ENCODE measurements at regions not wholly inside any gene's neighbourhood (a gene's known extent, or its start where the extent isn't known, plus 50 kb on each side); places are given as distances from the start of the nearest gene placed in this dataset.

- no peak for DNase-seq (ENCODE audit: low spot score)
- Histone ChIP-seq H3K4me2 (ENCODE audit: low read length) (no peak overlapping the region), H2AFZ (ENCODE audit: low read length) (no peak overlapping the region), H3K4me3 (ENCODE audit: low read depth, low read length, poor library complexity, severe bottlenecking) (no peak overlapping the region), H3K9me2 (ENCODE audit: insufficient read depth, low read length) (no peaks in the 10 kb centered on the region), H3K9me3 (ENCODE audit: low read length) (no peaks in the 10 kb centered on the region), H3K27ac (ENCODE audit: low read depth, low read length, poor library complexity, severe bottlenecking) (no peak overlapping the region), H3K79me2 (ENCODE audit: insufficient read depth, low read depth, low read length) (no peaks in the 10 kb centered on the region), H3K36me3 (ENCODE audit: insufficient read depth, low read length) (no peaks in the 10 kb centered on the region), H3K4me1 (ENCODE audit: insufficient read depth, low read length, poor library complexity, severe bottlenecking) (no peaks in the 10 kb centered on the region), H4K20me1 (ENCODE audit: insufficient read depth, low read length) (no peaks in the 10 kb centered on the region)
- BruUV-seq (replicated peaks): no TSS peak
- POLR2A ChIA-PET: interaction anchor here (0.7 to 0.9 kb wide), 2 partner anchors 9 to 318 kb away, joined by 3 read pairs; no protein-coding TSS in a partner anchor
- CTCF ChIA-PET (ENCODE audit: unreplicated experiment): no interaction called here
- no peak for TF ChIP-seq EZH2phosphoT487 (IDR thresholded peaks at IDR 0.05; ENCODE audit: borderline replicate concordance, low read depth, low read length)
- TF ChIP-seq CTCF (conservative IDR thresholded peaks at IDR 0.05; ENCODE audit: low read length): peak; percentile 26; the same call in 1 of the 2 replicates
- intact Hi-C loops (cut with micrococcal nuclease; ENCODE audit: unreplicated experiment): no loop called here
Observed at GRCh38 chr6:7673063-7673536, 52.8 kb upstream of the BMP6 start.

GRCh38 chr6:7674291-7674690, 51.6 kb upstream of the BMP6 start:
- CTCF ChIA-PET (ENCODE audit: unreplicated experiment): no interaction called here
- H3K79me2 ChIP-seq (ENCODE audit: insufficient read depth, low read depth, low read length): no peaks in the 10 kb centered on the region
- no peaks in the 10 kb centered on the region for H3K4me1 ChIP-seq (ENCODE audit: insufficient read depth, low read length, poor library complexity, severe bottlenecking)
- no peaks in the 10 kb centered on the region for H3K9me2 ChIP-seq (ENCODE audit: insufficient read depth, low read length)
- no peak overlapping the region for H3K4me3 ChIP-seq (ENCODE audit: low read depth, low read length, poor library complexity, severe bottlenecking)
- POLR2A ChIA-PET: interaction anchor here (0.6 kb wide), 1 partner anchor 76 kb away, joined by 3 read pairs; no protein-coding TSS in a partner anchor
- TF ChIP-seq CTCF (conservative IDR thresholded peaks at IDR 0.05; ENCODE audit: low read length): no peak
- TF ChIP-seq EZH2phosphoT487 (IDR thresholded peaks at IDR 0.05; ENCODE audit: borderline replicate concordance, low read depth, low read length): no peak
- intact Hi-C loops (cut with micrococcal nuclease; ENCODE audit: unreplicated experiment): no loop called here
- no peaks in the 10 kb centered on the region for H3K9me3 ChIP-seq (ENCODE audit: low read length)
- H4K20me1 ChIP-seq (ENCODE audit: insufficient read depth, low read length): no peaks in the 10 kb centered on the region
- H3K27ac ChIP-seq (ENCODE audit: low read depth, low read length, poor library complexity, severe bottlenecking): no peak overlapping the region
- DNase-seq (ENCODE audit: low spot score): no peak
- H3K4me2 ChIP-seq (ENCODE audit: low read length): no peak overlapping the region
- H2AFZ ChIP-seq (ENCODE audit: low read length): no peak overlapping the region
- no TSS peak for BruUV-seq (replicated peaks)
- H3K36me3 ChIP-seq (ENCODE audit: insufficient read depth, low read length): no peaks in the 10 kb centered on the region

- Histone ChIP-seq H2AFZ (ENCODE audit: low read length) (no peak overlapping the region), H3K9me3 (ENCODE audit: low read length) (no peaks in the 10 kb centered on the region), H3K79me2 (ENCODE audit: insufficient read depth, low read depth, low read length) (no peaks in the 10 kb centered on the region), H3K27ac (ENCODE audit: low read depth, low read length, poor library complexity, severe bottlenecking) (no peak overlapping the region), H4K20me1 (ENCODE audit: insufficient read depth, low read length) (no peaks in the 10 kb centered on the region), H3K4me3 (ENCODE audit: low read depth, low read length, poor library complexity, severe bottlenecking) (no peak overlapping the region), H3K9me2 (ENCODE audit: insufficient read depth, low read length) (no peaks in the 10 kb centered on the region), H3K4me2 (ENCODE audit: low read length) (no peak overlapping the region), H3K4me1 (ENCODE audit: insufficient read depth, low read length, poor library complexity, severe bottlenecking) (no peaks in the 10 kb centered on the region), H3K36me3 (ENCODE audit: insufficient read depth, low read length) (no peaks in the 10 kb centered on the region)
- no TSS peak for BruUV-seq (replicated peaks)
- TF ChIP-seq CTCF (conservative IDR thresholded peaks at IDR 0.05; ENCODE audit: low read length) (no peak), EZH2phosphoT487 (IDR thresholded peaks at IDR 0.05; ENCODE audit: borderline replicate concordance, low read depth, low read length) (no peak)
- intact Hi-C loops (cut with micrococcal nuclease; ENCODE audit: unreplicated experiment): no loop called here
- ChIA-PET POLR2A (no interaction called here), CTCF (ENCODE audit: unreplicated experiment) (no interaction called here)
- DNase-seq (ENCODE audit: low spot score): no peak
Observed at GRCh38 chr6:7675353-7675945, 50.5 kb upstream of the BMP6 start.

All from OCI-LY7 (cell line).